Activated CD8-positive, alpha-beta memory T cell treated with anti-CD3 and anti-CD28 coated beads, Interleukin-2, amount 50 U/mL, for 4 hours (primary cell): ENCODE measurements at regions not wholly inside any gene's neighbourhood (a gene's known extent, or its start where the extent isn't known, plus 50 kb on each side); places are given as distances from the start of the nearest gene placed in this dataset.

Source experiments
- DNase-seq: peaks from one replicate; pipeline ENCODE4 v3.0.0-alpha.2; 2020

DNA sequence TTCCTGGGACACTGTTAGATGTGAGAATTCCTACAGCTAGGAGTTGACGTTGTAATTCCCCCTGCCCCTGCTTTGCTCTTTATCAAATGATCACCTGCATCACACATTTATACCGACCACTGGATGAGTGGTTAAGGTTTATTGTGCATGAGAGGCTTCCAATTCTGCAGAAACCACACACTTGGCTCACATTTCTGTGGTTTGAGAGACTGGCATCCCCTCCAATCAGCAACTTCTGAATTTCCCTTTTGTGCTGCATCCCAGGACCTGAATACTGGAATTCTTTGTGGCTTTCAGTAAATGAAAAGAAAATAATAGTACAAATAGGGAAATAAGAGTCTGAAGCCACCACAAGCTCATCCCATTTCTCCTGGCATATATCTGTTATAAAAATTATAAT lies 628.7 kb upstream of the PIK3C3 start:
- no peak for DNase-seq

DNA sequence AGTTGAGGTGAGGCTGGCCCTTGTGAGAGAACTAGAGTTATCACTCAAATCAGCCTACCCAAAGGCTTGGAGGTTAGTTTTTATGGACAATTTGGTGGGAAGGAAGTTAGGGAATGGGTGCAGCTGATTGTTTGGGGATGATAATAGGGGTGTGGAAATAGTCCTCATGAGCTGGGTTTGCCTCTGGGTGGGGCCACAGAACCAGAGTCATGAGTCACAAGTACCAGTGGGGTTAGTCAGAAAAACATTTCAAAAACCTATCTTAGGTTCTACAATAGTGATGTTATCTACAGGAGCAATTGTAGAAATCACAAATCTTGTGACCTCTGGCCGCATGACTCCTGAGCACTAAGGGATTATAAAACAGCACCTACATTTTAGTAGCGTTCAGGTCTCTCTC lies 630.1 kb upstream of the PIK3C3 start:
- DNase-seq, result no peak

DNA sequence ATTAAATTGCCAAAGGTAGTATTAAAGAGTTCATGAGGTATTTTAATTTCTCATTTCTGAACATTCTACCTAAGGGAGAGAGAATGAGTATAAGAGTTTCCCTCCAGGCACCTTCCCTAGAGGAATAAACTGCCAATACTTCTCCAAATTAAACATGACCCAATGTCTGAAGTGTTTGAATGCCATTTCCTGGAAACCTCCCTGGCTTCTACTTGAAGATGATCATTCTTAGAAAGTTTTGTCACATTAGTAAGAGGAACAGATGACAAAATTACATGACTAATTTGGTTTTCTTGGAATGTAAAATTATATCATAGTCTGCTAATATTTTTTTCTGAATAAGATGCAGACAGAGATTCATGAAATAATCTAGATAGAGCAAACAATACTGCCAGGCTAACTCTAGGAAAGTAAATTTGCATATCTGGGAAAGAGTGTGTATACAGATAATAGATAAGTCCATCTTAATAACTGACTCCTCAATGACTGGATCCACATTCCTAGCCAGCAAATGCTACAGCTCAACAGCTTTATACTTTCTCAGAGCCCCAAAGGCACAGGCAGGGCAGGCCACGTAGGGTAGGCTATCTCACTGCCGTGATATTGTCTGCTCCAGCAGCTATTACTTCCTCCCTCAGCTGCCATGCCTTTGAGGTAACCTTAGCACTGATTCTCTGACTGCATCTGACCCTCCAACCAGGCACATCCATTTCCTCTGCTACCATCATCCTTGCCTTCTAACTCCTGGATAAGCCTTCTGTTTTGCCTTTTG lies 630.8 kb upstream of the PIK3C3 start:
- no peak for DNase-seq

DNA sequence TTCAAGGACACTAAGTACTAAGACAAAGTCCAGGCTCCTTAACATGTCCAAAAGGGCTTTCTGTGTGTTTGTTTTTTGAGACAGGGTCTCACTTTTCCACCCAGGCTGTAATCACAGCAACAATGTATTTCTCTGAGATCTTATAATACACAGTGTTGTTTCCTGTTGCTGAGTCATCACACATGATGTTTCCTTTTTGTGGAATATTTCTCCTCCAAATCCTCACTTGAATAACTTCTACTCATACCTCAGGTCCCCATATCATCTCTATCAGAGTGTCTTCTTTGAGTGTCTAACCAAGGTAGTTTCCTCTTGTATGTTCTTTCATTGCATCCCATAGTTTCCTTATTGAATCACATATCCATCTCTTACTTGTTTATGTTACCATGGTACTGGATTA lies 632.0 kb upstream of the PIK3C3 start:
- DNase-seq, result no peak

DNA sequence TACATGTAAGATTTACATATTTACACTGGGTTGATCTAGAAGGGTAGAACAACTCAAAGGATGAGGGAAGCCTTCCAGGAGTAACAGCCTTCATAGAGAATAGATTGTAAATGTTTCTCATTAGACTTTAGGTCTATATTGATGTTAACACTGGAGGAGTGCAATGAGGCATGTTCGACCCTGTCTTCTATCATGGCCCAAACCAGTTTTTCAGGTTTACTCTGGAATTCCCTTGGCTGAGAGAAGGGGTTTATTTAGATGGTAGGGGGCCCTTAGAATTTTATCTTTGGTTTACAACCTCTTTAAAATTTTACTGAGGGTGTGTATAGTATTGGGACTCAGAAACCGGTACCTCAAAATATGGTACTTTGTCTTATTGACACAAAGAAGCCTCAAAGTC lies 634.9 kb upstream of the PIK3C3 start:
- no peak for DNase-seq

DNA sequence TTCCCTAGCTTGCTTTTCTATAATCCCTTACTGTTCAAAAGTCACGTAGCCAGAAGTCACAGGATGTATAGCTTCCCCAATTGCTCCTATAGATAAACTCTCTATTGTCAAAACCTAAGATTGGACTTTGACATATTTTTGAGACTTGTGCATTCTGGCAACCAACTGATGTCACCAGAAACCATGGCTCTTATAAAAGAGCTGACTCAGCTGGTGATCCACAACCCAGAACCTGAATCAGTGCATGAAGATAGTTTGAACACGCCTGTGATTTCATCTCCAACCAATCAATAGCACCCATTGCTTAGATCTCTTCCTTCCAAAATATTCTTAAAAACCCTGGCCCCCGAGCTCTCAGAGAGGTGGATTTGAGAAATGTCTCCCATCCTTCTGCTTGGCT lies 639.9 kb upstream of the PIK3C3 start:
- no peak for DNase-seq

DNA sequence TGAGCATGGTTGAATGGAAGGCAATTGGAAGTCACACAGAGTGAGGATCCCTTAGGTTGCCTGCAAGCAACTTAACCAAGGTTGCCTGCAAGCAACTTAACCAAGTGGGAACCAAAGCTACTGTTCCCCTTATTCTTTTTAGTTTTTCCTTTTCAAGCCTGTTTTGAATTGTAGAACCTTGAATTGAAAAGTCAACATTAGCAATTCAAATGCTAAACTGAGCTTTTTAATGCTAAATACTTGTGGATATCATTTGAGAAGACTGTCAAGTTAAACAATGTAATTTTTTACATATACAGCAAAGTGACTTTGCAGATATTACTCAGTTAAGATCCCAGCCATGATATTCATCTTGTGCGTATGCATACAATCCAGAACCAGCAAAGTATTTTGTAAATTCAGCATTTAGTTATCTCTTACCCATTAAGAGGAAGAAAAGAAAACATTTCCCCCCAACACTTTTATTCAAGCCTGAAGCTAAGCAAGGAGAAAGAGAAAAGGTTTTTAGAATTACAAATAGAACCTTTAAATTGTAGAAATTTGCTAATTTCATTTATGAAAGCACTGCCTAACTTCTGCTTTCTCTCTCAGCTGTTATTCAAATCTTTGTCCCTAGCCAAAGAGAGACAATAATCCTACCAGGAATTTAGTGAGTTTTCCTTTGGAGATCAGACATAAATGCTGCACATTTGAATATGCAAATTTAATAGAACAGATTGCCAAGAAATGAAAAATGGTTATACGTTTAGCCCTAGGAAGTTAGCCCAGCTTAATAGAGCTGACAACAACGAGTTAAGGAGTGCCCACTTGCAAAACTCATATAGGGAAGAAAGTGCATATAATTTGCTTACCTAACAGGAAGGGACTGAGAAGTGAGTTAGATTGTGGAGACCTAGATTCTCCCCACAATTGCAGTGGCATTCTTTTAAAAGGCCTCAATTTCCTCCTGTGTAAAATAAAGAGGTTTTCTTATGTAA lies 643.2 kb upstream of the PIK3C3 start:
- DNase-seq, result no peak

DNA sequence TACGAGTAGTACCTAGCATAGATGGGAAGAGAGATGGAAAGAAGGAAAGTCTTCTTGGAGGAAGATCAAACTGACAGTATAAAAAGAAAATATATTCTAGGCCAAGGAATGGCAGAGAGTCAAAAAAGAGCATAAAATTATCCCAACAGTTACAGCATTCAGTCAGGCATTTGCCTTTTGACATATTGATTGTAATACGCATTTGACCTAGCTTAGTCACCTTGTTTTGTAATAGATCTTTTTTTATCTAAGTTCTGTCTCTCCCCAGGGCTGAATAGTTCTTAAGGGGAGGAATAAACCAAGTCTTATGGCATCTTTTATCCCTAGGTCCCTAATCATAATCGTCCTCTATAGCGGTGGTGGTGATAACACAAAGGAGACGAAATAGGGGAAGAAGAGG lies 657.3 kb upstream of the PIK3C3 start:
- DNase-seq, result no peak

DNA sequence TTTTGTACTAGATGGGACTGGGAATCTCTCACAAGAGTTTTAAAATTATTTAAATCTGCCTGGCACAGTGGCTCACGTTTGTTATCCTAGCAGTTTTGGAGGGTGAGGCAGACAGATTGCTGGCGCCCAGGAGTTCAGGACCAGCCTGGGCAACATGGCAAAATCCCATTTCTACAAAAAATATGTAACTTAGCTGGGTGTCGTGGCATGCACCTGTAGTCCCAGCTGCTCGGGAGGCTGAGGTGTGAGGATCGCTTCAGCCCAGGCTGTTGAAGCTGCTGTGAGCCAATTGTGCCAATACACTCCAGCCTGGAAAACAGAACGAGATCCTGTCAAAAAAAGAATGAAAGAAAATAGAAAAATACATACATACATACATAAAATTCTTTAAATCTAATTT lies 685.7 kb upstream of the PIK3C3 start:
- DNase-seq, result no peak

DNA sequence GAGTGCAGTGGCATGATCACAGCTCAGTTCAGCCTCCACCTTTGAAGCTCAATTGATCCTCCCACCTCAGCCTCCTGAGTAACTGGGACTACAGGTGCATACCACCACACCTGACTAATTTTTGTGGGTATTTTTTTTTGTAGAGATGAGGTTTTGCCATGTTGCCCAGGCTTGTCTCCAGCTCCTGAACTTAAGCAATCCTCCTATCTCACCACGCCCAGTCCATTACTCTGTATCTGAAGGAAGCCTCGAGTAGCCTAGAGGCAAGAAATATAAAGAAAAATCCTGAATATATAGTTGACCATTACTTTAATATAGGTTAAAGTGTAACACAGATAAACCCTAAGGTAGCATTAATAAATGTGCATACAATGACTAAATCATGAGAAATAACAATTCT lies 686.8 kb upstream of the PIK3C3 start:
- DNase-seq, result no peak

DNA sequence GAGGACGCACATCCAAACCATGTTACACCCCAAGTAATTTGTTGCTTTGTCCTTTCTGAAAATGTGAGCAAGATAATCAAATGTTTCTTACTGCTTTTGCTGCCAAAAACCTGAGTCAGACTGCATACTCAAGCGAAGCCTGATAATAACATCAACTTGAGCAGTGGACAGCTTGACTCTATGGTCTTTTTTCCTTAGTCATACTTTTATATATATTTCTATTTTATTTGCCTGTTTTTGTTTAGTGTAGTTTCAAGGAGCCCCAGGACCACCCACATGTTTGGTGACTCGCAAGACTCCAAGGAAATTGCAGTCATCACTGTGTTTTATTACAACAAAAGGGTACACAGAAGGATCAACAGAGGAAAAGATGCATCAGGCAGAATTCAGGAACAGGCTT lies 688.4 kb upstream of the PIK3C3 start:
- no peak for DNase-seq

DNA sequence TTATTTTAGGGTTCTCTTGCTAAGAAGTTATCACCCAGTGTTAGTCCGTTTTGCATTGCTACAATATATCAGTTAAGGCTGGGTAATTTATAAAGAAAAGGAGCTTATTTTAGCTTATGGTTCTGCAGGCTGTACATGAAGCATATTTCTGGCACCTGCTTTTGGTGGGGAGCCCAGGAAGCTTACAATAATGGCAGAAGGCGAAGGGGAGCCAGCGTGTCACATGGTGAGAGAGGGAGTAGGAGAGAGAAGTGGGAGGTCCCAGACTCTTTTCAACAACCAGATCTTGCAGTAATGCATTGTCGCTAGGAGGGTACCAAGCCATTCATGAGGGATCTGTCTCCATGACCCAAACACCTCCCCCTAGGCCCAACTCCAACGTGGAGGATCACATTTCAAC lies 688.8 kb upstream of the PIK3C3 start:
- no peak for DNase-seq

DNA sequence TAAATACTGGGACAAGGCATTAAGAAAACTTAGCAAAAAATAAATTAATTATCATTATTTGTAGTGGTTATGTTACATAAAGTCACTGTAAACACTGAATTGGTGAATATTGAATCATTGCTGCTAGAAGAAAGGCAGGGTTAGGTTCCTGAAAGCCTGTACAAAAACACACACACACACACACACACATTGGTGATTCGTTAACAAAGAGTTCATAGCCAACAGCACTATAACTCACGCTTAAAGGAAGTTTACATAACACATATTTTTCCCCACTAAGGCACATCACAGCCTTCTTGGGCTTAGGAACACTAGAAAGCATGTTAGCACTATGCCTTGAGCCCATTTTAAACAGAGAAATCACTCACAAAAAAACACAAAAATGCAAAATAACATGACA lies 690.0 kb upstream of the PIK3C3 start:
- DNase-seq, result no peak

DNA sequence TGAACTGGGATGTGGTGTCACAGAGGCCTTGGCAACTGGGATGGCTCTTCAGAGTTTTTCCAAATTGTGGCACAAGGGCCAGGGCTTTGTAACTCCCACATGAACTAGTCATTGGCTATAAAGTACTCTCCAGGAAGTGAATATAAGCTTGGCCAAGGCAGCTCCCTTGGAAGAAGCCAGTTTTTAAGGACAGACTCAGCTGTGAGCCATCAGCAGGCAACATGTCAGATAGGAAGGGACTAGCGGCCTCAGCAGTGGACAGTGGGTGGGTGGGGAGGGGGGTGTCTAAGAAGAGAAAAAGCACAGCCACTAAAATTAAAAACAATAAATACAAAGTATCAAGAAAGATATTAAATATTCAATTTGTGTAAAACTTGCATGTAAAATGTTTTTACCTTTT lies 691.1 kb upstream of the PIK3C3 start:
- DNase-seq, result no peak

DNA sequence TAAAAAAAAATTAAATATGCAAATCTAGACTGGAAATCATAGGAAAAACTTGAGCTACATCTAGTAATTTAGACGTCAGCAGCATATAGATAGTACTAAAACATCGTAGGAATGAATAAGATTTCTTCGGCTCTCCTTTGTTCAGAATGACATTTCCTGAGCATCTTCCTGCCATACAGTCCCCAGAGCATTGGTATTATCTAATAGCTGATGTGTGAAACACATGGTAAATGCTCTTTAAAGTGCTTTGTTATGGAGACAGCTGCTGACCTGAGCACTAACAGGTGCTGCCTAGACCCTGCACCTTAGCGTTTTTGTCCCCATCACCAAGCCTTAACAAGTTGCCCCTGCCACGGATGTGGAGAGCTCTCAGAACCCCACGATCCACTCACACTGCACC lies 692.3 kb upstream of the PIK3C3 start:
- no peak for DNase-seq

DNA sequence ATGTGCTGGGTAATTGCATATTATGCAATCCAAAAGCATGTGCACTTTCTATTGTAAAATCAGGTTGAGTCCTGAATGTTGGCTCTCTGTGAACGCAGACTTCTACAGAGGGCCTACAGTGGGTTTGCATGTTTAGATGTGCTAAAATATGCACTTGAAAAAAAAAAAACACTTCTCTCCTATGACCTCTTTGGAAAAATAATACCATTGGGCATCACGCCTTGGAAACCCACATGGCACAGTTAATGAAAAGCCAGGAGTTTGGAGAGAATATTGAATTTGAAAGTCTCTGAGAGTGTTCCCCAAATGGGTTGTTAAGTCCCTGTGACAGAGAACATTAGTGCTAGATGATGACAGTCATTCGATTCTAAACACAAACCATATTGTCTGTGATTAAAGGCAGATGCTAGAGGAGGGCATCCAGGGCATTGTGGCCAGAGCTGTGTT lies 710.4 kb upstream of the PIK3C3 start:
- no peak for DNase-seq

DNA sequence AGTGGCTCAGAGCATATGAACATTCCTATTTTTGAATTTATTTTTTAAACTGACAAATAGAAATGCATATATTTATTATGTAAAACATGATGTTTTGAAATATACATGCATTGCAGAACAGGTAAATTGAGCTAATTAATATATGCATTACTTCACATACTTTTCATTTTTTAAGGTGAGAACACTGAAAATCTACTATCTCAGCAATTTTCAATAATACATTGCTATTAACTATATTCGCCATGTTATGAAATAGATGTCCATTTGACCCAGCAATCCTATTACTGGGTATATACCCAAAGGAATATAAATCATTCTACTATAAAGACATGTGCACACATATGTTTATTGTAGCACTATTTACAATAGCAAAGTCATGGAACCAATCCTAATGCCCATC lies 717.7 kb upstream of the PIK3C3 start:
- no peak for DNase-seq

DNA sequence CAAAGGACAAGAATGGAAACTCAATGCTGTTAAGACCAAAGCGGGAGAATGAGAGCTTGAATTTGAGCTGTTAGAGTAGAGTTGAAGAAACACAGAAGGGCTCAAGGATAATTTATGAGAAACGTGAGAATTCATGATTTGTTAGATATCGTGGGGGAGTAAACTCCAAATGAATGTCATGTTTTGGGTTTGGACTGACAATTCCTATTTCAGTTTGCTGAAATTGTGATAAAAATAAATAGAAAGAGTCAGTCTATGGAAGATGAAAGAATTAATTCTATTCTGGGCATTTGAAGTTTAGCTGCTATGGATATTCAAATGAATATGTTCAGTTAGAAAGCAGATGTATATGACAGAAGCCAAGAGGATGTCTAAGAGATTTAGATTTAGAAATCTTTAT lies 723.4 kb upstream of the PIK3C3 start:
- no peak for DNase-seq

DNA sequence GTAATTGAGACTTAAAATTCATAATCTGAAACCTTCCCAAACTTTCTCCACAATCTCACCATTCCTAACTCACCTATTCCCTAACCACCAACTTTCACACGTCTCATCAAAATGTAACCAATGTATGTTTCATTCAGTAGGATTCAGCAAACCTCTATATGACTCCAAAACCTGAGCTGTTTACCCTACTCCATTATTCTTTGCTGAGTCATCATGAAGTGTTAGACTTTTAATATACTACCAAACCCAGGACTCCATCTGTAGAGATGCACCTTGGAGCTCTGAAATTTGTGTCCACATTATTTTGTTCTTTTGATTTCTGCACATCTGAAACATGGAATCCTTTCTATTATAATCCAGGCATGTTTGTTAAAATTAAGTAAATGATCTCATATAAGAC lies 727.0 kb upstream of the PIK3C3 start:
- DNase-seq, result no peak

DNA sequence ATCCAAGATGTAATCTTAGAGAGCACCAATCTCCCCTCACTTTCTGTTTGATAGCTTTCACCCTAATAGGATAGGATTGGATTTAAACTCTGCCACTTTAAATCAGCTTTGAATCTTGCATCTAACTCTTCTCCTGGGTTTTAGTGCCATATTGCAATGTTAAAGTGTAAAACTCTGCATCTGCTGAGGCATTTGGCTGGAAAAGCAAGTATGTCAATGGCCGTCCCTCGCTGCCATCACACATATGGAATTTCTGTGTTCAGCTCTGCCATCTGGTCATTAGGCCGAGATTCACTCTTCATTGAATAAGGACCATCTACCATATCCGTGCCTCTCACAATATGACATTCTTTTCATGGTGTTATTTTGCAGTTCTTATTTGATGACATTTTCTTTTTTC lies 728.1 kb upstream of the PIK3C3 start:
- DNase-seq, result no peak

DNA sequence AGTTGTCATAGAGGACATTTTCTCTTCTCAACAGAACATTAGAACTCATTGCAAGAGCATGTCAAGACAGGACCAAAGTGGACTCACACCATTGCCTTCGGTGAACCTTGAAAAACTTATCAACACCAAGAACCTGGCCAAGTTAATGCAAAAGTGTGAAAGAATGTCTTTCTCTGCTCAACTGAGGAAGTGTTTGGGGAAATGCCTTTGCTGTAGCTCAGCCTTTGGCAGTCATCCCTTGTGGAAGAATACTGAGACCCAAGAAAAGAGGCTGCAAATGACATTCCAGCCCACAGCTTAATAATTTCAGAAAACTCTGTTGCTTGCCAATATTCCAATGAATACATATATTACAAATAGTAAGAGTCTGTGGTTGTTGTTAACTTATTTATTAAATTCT lies 728.8 kb upstream of the PIK3C3 start:
- no peak for DNase-seq

DNA sequence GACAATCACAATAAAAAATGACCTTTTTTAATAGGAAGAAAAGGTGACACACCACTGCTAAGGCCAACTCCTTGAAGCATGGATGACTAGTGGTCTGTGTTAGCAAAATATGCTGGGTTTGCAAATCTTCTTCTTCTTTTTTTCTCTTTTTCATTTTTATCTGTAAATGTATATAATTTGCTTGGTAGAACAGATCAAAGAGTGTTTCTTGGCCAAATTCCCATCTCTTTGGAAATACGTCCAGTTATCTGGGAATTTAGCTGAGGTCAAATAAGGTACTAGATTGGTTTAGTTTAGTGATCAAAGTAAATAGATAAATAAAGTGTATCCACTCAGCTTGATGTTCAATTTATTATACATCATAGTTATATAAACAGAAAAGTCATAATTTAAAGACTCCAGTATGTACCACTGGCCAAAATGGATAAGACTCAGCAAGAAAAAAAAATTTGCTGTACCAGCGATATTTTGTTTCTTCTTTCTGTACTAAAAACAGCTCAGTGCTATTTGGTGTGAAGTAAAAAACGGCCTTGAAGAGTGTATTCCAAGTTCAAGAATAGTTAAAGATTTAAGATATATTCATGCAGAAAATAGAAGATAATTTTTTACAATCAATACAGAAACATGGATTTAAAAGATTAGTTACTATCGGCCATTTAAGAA lies 738.6 kb upstream of the PIK3C3 start:
- no peak for DNase-seq

DNA sequence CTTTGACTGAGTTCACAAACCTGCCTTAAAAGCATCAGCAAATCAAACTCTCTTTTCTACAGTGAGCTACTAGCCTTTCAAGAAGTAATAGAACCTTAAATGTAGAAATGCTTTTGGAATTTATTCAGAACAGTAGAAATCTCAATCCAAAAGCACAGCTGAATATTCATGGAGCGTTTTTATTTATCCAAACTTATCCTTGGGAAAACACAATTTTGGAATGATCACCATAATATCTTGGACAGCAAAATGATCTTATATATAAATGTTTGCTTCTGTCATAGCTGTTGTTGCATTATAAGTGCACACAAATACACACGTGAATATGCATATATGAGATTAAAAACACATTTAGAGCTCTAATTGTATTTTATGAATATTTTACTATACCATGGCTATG lies 747.3 kb upstream of the PIK3C3 start:
- DNase-seq, result no peak

DNA sequence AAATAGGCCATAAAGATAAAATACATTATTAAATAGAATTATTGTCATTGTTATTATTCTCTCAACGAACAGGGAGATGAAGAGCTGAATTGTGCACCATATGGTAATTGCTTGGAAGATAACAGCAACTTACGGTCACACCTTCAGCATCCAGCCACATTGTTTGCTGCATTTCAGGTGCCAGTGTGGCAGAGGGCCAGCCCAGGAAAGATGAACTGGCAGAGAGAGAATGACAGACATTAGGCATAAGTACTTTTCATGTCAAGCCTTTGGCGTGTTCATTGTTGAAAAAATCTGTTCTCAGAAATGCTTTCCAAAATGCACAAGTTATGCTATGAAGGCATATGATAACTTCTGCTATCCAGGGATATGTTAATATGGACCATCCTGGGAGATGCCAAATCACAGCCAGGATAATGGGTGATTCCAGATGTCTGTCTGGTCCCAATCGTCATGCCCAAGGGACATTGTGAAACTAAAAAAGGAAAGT lies 748.6 kb upstream of the PIK3C3 start:
- no peak for DNase-seq
